IPS-15b (cell line): ENCODE measurements at regions not wholly inside any gene's neighbourhood (a gene's known extent, or its start where the extent isn't known, plus 50 kb on each side); places are given as distances from the start of the nearest gene placed in this dataset.
"Not testable (repeated sequence)": the region's sequence is repeated elsewhere in the genome, so short reads cannot be mapped to it uniquely, and the experiment has no call there.

Source experiments
- H3K27me3 ChIP-seq: one replicate; pipeline ENCODE4 v1.6.1; 2013; ENCODE audit warnings: low read length; ENCODE audit not compliant: control insufficient read depth, insufficient read depth
- H3K36me3 ChIP-seq: one replicate; pipeline ENCODE4 v1.6.1; 2013; ENCODE audit warnings: low read length; ENCODE audit not compliant: control insufficient read depth, insufficient read depth
- H3K4me1 ChIP-seq: one replicate; pipeline ENCODE4 v1.6.1; 2013; ENCODE audit warnings: mild to moderate bottlenecking, low read length; ENCODE audit not compliant: control insufficient read depth, insufficient read depth
- H3K4me3 ChIP-seq: one replicate; pipeline ENCODE4 v1.5.1; 2013; ENCODE audit warnings: low read depth, low read length
- H3K9ac ChIP-seq: one replicate; pipeline ENCODE4 v1.6.1; 2013; ENCODE audit warnings: low read depth, mild to moderate bottlenecking, low read length
- H3K9me3 ChIP-seq: one replicate; pipeline ENCODE4 v1.6.1; 2013; ENCODE audit warnings: mild to moderate bottlenecking, low read length; ENCODE audit not compliant: control insufficient read depth, insufficient read depth

DNA sequence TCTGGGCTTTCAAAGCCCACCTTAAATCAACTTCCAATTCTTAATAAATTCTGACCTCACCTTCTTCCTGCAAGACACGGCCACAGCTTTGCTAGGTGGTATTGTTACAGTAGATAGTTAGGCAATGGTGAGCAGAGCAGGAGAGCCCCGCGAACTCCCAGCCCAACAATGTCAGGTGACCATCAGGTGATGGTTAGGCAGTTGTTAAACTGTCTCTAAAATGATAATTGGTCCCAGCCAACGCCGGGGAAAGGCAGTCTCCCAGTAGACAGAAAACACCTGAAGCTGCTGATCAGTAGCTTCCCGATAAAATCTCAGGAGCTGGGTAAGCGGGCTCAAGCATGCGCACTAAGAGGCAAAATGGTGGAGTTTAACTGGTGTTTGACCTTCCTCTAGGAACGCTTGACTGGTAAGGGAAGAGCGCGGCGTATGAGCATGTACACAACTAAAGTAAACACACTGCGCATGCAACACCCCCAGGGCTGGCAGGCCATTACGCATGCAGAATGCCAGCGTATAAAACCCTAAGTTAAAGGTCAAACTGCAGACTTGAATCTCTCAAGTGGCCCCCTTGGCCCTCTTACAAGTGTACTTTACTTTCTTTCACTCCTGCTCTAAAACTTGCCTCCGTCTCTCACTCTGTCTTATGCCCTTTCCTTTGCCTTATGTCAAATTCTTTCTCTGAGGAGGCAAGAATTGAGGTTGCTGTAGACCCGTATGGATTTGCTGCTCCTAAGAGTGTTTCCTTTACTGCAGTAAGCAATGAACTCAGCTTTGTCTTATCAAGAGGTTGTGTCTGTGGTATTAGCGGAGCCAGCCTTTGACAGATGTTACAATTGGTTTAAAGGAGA lies 113.5 kb downstream of the C12orf75 start:
- H3K4me1 ChIP-seq: peaks cover 12% of the 10 kb centered on the region
- no peak overlapping the region for H3K4me3 ChIP-seq
- no peak overlapping the region for H3K9ac ChIP-seq
- no peaks in the 10 kb centered on the region for H3K9me3 ChIP-seq
- no peaks in the 10 kb centered on the region for H3K36me3 ChIP-seq
- H3K27me3 ChIP-seq: no peaks in the 10 kb centered on the region

DNA sequence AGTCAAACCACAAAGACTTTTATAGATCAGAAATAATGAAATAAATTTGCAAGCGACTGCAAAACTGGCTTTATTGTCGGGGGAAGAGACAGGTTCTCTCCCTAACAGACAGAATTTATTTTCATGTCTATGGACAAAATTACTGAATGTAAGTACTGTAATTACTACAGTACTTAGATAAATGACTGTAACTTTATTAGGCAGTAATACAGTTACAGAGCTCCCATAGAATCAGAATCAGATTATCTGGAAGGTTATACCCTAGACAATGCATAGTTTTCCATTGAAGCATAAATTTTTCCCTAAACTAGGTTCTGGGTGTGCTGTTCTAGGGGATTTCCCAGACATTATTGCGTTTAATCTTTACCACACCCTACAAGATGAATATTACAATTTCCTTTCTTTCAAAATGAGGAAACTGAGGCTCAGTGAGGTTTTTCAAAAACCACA lies 114.2 kb downstream of the C12orf75 start:
- Histone ChIP-seq H3K4me1 (peaks cover 12% of the 10 kb centered on the region), H3K9ac (no peak overlapping the region), H3K4me3 (no peak overlapping the region), H3K27me3 (no peaks in the 10 kb centered on the region), H3K36me3 (no peaks in the 10 kb centered on the region), H3K9me3 (no peaks in the 10 kb centered on the region)

DNA sequence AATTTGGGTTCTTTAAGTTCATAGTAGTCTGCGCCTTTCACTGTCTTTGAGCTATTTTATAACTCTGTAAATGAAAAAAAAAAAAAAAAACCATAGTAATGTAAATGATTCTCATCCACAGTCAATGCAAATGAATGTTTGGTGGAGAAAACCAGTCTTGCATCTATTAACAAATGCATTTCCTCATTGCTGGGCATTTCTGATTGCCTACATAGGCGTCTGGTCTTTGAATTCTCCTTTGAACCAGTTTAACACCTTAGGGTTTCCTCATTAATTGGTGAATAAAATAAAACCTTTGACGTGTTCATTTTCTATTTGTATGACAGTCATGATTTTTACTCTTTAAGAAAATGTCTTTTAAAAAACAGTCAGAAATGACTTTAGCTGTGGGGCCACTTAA lies 114.8 kb downstream of the C12orf75 start:
- Histone ChIP-seq H3K4me3 (no peak overlapping the region), H3K9me3 (no peaks in the 10 kb centered on the region), H3K36me3 (no peaks in the 10 kb centered on the region), H3K9ac (no peak overlapping the region), H3K4me1 (peaks cover 12% of the 10 kb centered on the region), H3K27me3 (no peaks in the 10 kb centered on the region)

DNA sequence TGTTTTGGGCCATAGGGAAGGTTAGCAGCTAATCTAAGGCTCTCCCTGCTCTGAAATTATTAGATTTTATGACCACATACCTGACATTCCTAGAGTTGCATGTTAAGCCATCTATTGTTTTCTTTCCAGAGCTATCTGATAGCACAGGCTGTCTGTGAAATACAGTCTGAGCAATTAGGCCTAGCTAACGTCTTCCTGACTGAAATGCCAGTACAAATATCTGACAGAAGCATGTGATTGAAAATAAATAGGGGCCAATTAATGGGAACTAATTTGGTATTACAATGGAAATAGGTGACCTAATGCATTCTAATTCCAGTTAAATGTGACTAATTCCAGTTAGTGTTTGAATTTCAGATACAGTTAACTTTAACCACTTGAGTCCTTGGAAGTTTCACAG lies 115.2 kb downstream of the C12orf75 start:
- H3K36me3 ChIP-seq: no peaks in the 10 kb centered on the region
- H3K9me3 ChIP-seq: no peaks in the 10 kb centered on the region
- H3K4me1 ChIP-seq: peaks cover 12% of the 10 kb centered on the region
- H3K27me3 ChIP-seq: no peaks in the 10 kb centered on the region
- no peak overlapping the region for H3K4me3 ChIP-seq
- H3K9ac ChIP-seq: no peak overlapping the region

DNA sequence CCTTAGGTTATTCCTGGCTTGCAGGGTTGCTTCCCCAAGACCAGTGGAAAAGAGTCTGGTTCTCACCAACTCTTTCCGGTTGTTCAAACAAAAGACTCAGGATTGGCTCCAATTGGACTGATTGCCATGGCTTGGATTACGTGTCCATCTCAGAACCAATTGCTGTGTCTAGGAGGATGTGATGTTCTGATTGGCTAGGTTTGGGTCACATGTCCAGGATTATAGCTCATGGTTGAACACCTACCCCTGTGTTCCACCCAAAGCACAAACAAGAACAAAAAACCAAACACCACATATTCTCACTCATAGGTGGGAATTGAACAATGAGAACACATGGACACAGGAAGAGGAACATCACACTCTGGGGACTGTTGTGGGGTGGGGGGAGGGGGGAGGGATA lies 116.0 kb downstream of the C12orf75 start:
- not testable (repeated sequence) for H3K9ac ChIP-seq, H3K36me3 ChIP-seq, H3K9me3 ChIP-seq, H3K4me3 ChIP-seq, H3K27me3 ChIP-seq
- H3K4me1 ChIP-seq: peaks cover 12% of the 10 kb centered on the region

DNA sequence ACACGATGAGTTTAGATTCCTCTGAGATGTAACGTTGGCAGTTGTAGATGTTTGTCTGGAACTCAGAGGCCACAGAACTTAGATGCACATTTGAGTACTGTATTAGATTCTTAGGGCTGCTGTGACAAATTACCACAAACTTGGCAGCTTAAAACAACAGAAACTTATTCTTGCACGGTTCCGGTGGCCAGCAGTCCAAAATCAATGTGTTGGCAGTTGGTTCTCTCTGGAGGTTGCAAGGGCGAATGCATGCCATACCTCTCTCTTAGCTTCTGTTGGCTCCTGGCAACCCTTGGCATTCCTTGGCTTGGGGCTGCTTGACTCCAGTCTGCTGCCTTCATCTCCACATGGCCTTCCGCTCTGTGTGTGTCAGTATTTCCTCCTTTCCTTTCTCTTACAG lies 118.9 kb downstream of the C12orf75 start:
- Histone ChIP-seq H3K4me1 (peaks cover 6% of the 10 kb centered on the region), H3K9ac (no peak overlapping the region), H3K4me3 (no peak overlapping the region), H3K27me3 (no peaks in the 10 kb centered on the region), H3K36me3 (no peaks in the 10 kb centered on the region), H3K9me3 (no peaks in the 10 kb centered on the region)

DNA sequence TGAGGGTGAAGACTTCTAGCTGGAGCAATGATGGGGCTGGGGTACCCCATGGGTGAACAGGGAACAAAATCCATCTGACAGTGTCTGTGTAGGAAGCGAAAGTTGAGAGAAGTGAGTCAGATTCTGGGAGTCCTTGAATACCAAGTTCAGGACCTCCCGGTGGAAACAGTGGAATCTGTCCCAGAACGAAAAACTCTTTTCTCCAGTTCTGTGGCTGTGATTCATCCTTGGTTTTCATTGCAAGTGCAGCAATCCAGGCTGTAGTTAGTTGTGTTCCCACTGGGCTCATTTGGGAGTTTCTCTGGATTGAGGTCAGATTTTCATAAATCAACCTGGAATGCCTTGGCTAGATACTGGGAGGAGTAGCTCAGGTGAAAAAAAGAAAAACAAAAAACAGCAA lies 120.7 kb downstream of the C12orf75 start:
- Histone ChIP-seq H3K27me3 (no peaks in the 10 kb centered on the region), H3K9ac (no peak overlapping the region), H3K36me3 (no peaks in the 10 kb centered on the region), H3K9me3 (no peaks in the 10 kb centered on the region), H3K4me3 (no peak overlapping the region), H3K4me1 (no peaks in the 10 kb centered on the region)

DNA sequence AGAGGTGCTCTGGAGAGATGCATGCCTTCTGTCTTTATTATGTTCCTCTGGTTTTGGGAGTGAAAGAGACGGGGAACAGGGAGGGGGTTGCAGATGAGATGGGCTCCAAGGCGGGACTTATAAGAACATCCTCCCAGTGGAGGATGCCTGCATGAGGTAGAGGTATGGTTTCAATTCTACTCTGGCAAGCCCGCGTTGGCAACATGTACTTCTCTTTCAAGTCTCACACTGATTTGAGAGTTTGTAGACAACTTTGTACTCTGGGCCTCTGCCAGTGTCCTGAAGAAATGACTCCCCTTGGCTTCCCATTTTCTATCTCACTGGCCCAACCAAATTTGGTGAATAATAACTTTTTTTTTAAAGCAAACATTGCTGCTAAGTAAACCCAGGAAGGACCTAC lies 121.3 kb downstream of the C12orf75 start:
- no peak overlapping the region for H3K4me3 ChIP-seq
- no peak overlapping the region for H3K9ac ChIP-seq
- no peaks in the 10 kb centered on the region for H3K9me3 ChIP-seq
- no peaks in the 10 kb centered on the region for H3K36me3 ChIP-seq
- H3K4me1 ChIP-seq: no peaks in the 10 kb centered on the region
- H3K27me3 ChIP-seq: no peaks in the 10 kb centered on the region

DNA sequence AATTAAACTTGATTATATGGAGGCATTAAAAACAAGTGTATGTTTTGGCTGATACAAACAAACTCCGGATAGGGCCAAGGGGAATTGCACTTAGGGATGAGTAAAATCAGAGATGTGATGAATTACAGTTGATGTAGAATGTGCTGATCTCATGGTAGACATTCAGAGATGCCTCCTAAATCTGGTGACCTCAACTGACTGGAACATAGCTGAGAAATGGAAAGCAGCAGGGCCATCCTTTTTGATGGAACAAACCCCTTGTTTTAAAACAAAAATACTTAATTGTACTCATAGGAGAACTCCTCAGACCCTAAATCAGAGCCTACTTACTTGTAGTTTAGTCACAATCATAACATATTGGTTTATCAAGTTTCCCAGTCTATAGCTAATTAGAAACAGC lies 122.8 kb downstream of the C12orf75 start:
- H3K36me3 ChIP-seq: no peaks in the 10 kb centered on the region
- H3K4me3 ChIP-seq: no peak overlapping the region
- no peak overlapping the region for H3K9ac ChIP-seq
- no peaks in the 10 kb centered on the region for H3K9me3 ChIP-seq
- no peaks in the 10 kb centered on the region for H3K4me1 ChIP-seq
- H3K27me3 ChIP-seq: no peaks in the 10 kb centered on the region

DNA sequence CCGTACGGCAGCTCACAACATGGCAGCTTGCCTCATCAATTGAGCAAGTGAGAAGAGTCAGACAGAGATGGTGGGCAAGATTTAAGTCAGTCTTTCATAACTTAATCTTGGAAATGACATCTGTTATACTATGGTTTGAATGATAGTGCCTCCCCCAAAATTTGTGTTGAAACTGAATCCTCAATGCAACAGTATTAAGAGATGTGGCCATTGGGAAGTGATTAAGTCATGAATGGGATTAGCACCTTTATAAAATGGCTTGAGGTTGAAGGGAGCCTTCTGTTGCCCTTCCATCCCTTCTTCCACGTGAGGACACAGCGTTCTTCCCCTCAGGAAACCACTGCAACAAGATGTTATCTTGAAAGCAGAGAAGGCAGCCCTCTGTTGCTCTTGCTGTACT lies 124.2 kb downstream of the C12orf75 start:
- no peak overlapping the region for H3K4me3 ChIP-seq
- H3K9ac ChIP-seq: no peak overlapping the region

DNA sequence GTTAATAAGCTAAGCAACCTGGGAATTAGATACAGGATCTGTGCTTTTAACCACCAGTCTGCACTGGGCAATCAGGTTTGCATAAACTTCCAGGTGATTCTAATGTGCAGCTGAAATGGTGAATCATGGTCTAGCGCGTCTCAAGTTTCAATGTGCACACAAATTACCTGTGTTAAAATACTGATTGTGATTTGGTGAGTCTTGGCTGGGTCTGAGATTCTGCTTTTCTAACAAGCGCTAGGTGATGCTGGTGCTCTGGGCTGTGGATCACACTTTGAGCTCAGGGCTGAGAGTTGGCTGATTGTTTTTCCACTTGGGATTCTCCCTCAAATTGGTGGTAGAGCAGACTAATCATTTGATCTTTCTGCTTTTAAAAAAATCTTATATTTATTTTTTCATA lies 124.8 kb downstream of the C12orf75 start:
- no peaks in the 10 kb centered on the region for H3K36me3 ChIP-seq
- H3K9me3 ChIP-seq: no peaks in the 10 kb centered on the region
- no peaks in the 10 kb centered on the region for H3K4me1 ChIP-seq
- H3K4me3 ChIP-seq: no peak overlapping the region
- no peak overlapping the region for H3K9ac ChIP-seq
- H3K27me3 ChIP-seq: no peaks in the 10 kb centered on the region

More for the DNA sequence above, 124.2 kb downstream of the C12orf75 start:
- Histone ChIP-seq H3K27me3 (no peaks in the 10 kb centered on the region), H3K4me1 (no peaks in the 10 kb centered on the region), H3K9me3 (no peaks in the 10 kb centered on the region), H3K36me3 (no peaks in the 10 kb centered on the region)

DNA sequence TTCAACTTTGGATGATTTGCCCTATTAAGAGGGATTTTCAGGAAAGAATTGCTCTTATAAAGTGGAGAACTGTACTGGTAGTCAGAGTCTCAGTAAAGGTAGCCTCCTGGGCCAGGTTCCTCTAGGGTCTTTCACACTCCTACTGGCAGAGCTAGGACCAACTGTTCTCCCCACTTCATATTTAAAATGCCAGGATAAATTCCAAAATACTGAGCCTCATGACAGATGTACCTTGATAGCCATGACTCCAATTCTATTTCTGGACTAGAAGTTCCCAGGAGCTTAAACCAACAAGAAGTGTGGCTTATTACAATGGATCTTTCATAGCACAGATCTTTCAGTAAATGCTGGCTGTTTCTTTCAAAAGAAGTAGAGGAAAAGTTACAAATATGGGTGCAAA lies 126.5 kb downstream of the C12orf75 start:
- Histone ChIP-seq H3K4me1 (no peaks in the 10 kb centered on the region), H3K27me3 (no peaks in the 10 kb centered on the region), H3K9me3 (no peaks in the 10 kb centered on the region), H3K4me3 (no peak overlapping the region), H3K9ac (no peak overlapping the region), H3K36me3 (no peaks in the 10 kb centered on the region)
